K562 (cell line): ENCODE measurements at regions not wholly inside any gene's neighbourhood (a gene's known extent, or its start where the extent isn't known, plus 50 kb on each side); places are given as distances from the start of the nearest gene placed in this dataset.

Experiments
- ATAC-seq: fragments of 200-7000 bp; cut with Tn5 transposase; 3 replicates; pipeline ENCODE4 v1.9.1; 2020; ENCODE audit warnings: moderate library complexity
- BruUV-seq: library from RNA; stranded (reverse); fragments of 400-500 nt; replicated peaks from 2 replicates; lab custom pipeline; 2021; lab: Mats Ljungman, UMichigan
- CTCF ChIA-PET: fragments of 300-600 bp; formaldehyde crosslinking; extraction: SDS; loops from one replicate; lab custom pipeline; 2021; ENCODE audit warnings: low intra/inter-chr PET ratio; lab: Yijun Ruan, JAX
- POLR2A ChIA-PET: fragments of 300-600, 350-650 bp; sonication (Branson Sonifier 250); formaldehyde crosslinking; extraction: SDS; loops from one replicate; lab custom pipeline; 2021; ENCODE audit warnings: antibody characterized with exemption, inconsistent platforms; lab: Yijun Ruan, JAX
- DNase-seq, 4 experiments: peaks; one replicate each; pipeline versions ENCODE4 v3.0.0 to v3.0.0-alpha.2; 2011 to 2018; ENCODE audit warnings: low spot score in 3 of 4, mixed read lengths in 3 of 4; ENCODE audit errors: extremely low read depth in 1 of 4
- FAIRE-seq: peaks from 2 replicates; lab custom pipeline; 2011; peaks lifted over from hg19 to GRCh38; lab: Jason Lieb, UNC
- H2AFZ ChIP-seq: 2 replicates; pipeline ENCODE4 v1.6.0; 2011; ENCODE audit warnings: low read depth, low read length, control low read depth, inconsistent platforms
- H3K27ac ChIP-seq: fragments of 200-600 bp; 3 replicates; pipeline ENCODE4 v1.8.0; 2011; ENCODE audit warnings: low read depth, mild to moderate bottlenecking, control low read depth, inconsistent platforms, low read length, moderate library complexity, mixed read lengths; ENCODE audit errors: extremely low read depth
- H3K27me3 ChIP-seq, 2 experiments: fragments of 300-600 bp in 1 of 2; 2 replicates in 1 of 2; 3 replicates in 1 of 2; pipeline versions ENCODE4 v1.6.0 to v1.8.0; 2011; ENCODE audit warnings: inconsistent platforms in 2 of 2, low read length in 2 of 2, mild to moderate bottlenecking in 1 of 2, mixed read lengths in 1 of 2, moderate library complexity in 1 of 2; ENCODE audit not compliant: control insufficient read depth in 2 of 2, insufficient read depth in 2 of 2
- H3K36me3 ChIP-seq: fragments of 300-600 bp; 3 replicates; pipeline ENCODE4 v1.8.0; 2011; ENCODE audit warnings: mild to moderate bottlenecking, low read length, inconsistent platforms; ENCODE audit not compliant: control insufficient read depth, insufficient read depth
- H3K4me1 ChIP-seq, 2 experiments: fragments of 200-600 bp in 1 of 2; replicated peaks in 1 of 2; 2 replicates in 1 of 2; 3 replicates in 1 of 2; pipeline versions ENCODE4 v1.5.1 to v1.8.0; 2011; ENCODE audit warnings: inconsistent platforms in 2 of 2, low read length in 2 of 2, mild to moderate bottlenecking in 1 of 2, mixed read lengths in 1 of 2, moderate library complexity in 1 of 2; ENCODE audit not compliant: control insufficient read depth in 2 of 2, insufficient read depth in 2 of 2
- H3K4me2 ChIP-seq: 2 replicates; pipeline ENCODE4 v1.6.1; 2011; ENCODE audit warnings: low read length, control low read depth, inconsistent platforms, mixed read lengths; ENCODE audit not compliant: insufficient read depth
- H3K4me3 ChIP-seq: fragments of 200-600 bp; sonication (generic), shearing (Covaris generic); 2 replicates; pipeline ENCODE4 v1.5.1; 2016; ENCODE audit warnings: control low read depth, inconsistent platforms
- H3K79me2 ChIP-seq: fragments of 200-600 bp; 3 replicates; pipeline ENCODE4 v1.8.0; 2011; ENCODE audit warnings: low read length, inconsistent platforms; ENCODE audit not compliant: control insufficient read depth, insufficient read depth
- H3K9ac ChIP-seq, 2 experiments: 2 replicates each; pipeline versions ENCODE4 v1.6.0 to v1.6.1; 2011; ENCODE audit warnings: low read depth in 2 of 2, low read length in 2 of 2, control low read depth in 1 of 2, inconsistent platforms in 1 of 2, mild to moderate bottlenecking in 1 of 2, mixed read lengths in 1 of 2; ENCODE audit not compliant: insufficient read depth in 1 of 2
- H3K9me1 ChIP-seq: one replicate; pipeline ENCODE4 v1.6.0; 2011; ENCODE audit warnings: inconsistent platforms, mild to moderate bottlenecking, low read length, moderate library complexity; ENCODE audit not compliant: control insufficient read depth, insufficient read depth
- H3K9me3 ChIP-seq: replicated peaks from 2 replicates; pipeline ENCODE4 v1.5.1; 2011; ENCODE audit warnings: low read depth, low read length, inconsistent platforms; ENCODE audit not compliant: control insufficient read depth, insufficient read depth
- H4K20me1 ChIP-seq: replicated peaks from 2 replicates; pipeline ENCODE4 v1.6.1; 2011; ENCODE audit warnings: low read length, inconsistent platforms, mixed read lengths; ENCODE audit not compliant: control insufficient read depth, insufficient read depth
- CEBPB ChIP-seq: fragments of 450-650 bp; IDR thresholded peaks from 2 replicates; pipeline ENCODE4 v1.6.1; 2016; ENCODE audit warnings: missing genetic modification characterization, missing compliant biosample characterization
- CREBBP ChIP-seq: IDR thresholded peaks from one replicate; pipeline ENCODE4 v1.6.1; 2012; ENCODE audit warnings: low read depth, mild to moderate bottlenecking, control low read depth, inconsistent platforms, low read length
- ETV6 ChIP-seq, 3 experiments: fragments of 150-350 bp in 1 of 3; sonication (generic) in 1 of 3; formaldehyde crosslinking in 1 of 3; IDR thresholded peaks; 2 replicates each; pipeline versions ENCODE4 v1.6.1 to v1.8.0; 2014 to 2022; ENCODE audit warnings: borderline replicate concordance in 2 of 3, low read depth in 2 of 3, antibody characterized with exemption in 1 of 3, low read length in 1 of 3, mild to moderate bottlenecking in 1 of 3, missing genetic modification reagents in 1 of 3
- GTF2B ChIP-seq: IDR thresholded peaks from 2 replicates; pipeline ENCODE4 v1.6.1; 2011; ENCODE audit not compliant: insufficient read length; ENCODE audit errors: extremely low read depth
- HNRNPLL ChIP-seq: fragments of 200-400 bp; formaldehyde crosslinking; IDR thresholded peaks from 2 replicates; pipeline ENCODE4 v1.6.1; 2017; ENCODE audit warnings: low read length, low read depth, mild to moderate bottlenecking; ENCODE audit not compliant: poor library complexity, severe bottlenecking
- KAT2B ChIP-seq: IDR thresholded peaks from one replicate; pipeline ENCODE4 v1.6.1; 2012; ENCODE audit warnings: low read depth, mild to moderate bottlenecking, control low read depth, inconsistent platforms, low read length, moderate library complexity
- KDM5B ChIP-seq: fragments of 200-600 bp; sonication (generic); IDR thresholded peaks from 2 replicates; pipeline ENCODE4 v1.6.1; 2012; ENCODE audit warnings: low read depth, mild to moderate bottlenecking, moderate library complexity, low read length, control low read depth, inconsistent platforms; ENCODE audit not compliant: insufficient replicate concordance
- KHSRP ChIP-seq: fragments of 450-650 bp; IDR thresholded peaks from 2 replicates; pipeline ENCODE4 v1.6.1; 2017
- MAFK ChIP-seq: IDR thresholded peaks from 2 replicates; pipeline ENCODE4 v1.6.1; 2011; ENCODE audit warnings: low read length, improper control_type of control experiment
- NUFIP1 ChIP-seq: fragments of 450-650 bp; IDR thresholded peaks from 2 replicates; pipeline ENCODE4 v1.6.1; 2018; ENCODE audit not compliant: partially characterized antibody
- RCOR1 ChIP-seq, 2 experiments: IDR thresholded peaks; 2 replicates each; pipeline ENCODE4 v1.6.1; 2012; ENCODE audit warnings: low read depth in 2 of 2, low read length in 2 of 2, borderline replicate concordance in 1 of 2, improper control_type of control experiment in 1 of 2
- RFX1 ChIP-seq: fragments of 450-650 bp; IDR thresholded peaks from 2 replicates; pipeline ENCODE4 v1.6.1; 2016; ENCODE audit warnings: mild to moderate bottlenecking, moderate library complexity
- SMARCE1 ChIP-seq: fragments of 450-650 bp; IDR thresholded peaks from 2 replicates; pipeline ENCODE4 v1.7.1; 2016; ENCODE audit warnings: mild to moderate bottlenecking
- ZNF57 ChIP-seq: fragments of 450-650 bp; formaldehyde crosslinking; IDR thresholded peaks from 2 replicates; pipeline ENCODE4 v1.4.0; 2020; ENCODE audit warnings: mild to moderate bottlenecking, moderate library complexity
- WGBS: fragments of 100-300 bp; shearing (Covaris generic); methylation state at CpG from one replicate; pipeline ENCODE4 v1.1.6; 2016; ENCODE audit warnings: low coverage, mixed read lengths; ENCODE audit not compliant: insufficient coverage; ENCODE audit errors: missing lambda C conversion rate; 5-methylcytosine and 5-hydroxymethylcytosine counted together
- in situ Hi-C: fragments of 300-500 bp; cut with MboI; formaldehyde crosslinking; loops from 4 replicates; pipeline ENCODE4 v1.15.0; 2018; ENCODE audit warnings: inconsistent platforms, mixed read lengths
- intact Hi-C: fragments of 100-400 bp; cut with micrococcal nuclease; formaldehyde crosslinking; loops from 2 replicates; pipeline ENCODE4 v1.14.2; 2022
- TF ChIP-seq, protein P1 (sequence below): fragments of 250-450 bp; sonication (Bioruptor Pico); IDR thresholded peaks from 2 replicates; pipeline ENCODE4 v1.9.0; 2021; ENCODE audit warnings: mild to moderate bottlenecking, inconsistent platforms

DNA sequence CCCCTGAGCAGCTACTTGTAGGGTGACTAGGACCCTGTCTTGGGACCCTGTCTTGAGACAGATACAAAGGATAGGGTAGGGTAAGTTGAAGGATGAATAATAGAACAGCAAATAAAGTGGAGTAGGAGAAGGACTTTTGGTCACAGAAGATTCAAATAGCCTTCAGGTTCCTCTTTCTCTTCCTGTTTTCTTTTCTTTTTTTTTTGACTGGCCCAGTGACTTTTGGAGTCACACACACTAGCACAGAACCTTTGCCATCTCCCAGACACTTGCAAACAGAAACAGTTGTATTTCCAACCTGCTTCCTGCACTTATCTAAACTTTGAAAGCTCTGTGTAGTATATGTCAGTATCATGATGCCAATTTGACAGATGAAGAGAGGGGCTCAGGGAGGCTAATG, 108.2 kb downstream of the TDRD15 start:
- ATAC-seq = no peak
- Histone ChIP-seq H3K4me3 (no peak overlapping the region), H3K4me2 (no peak overlapping the region), H3K9me3 (no peaks in the 10 kb centered on the region), H2AFZ (peak overlapping the region; percentile 46), H4K20me1 (no peaks in the 10 kb centered on the region), H3K9me1 (no peaks in the 10 kb centered on the region), H3K9ac (no peak overlapping the region)
- intact Hi-C loops = no loop called here
- 0 out of 2 replicates have a peak, but pooled peaks have one; percentile 2 for TF ChIP-seq CEBPB (tag)
- TF ChIP-seq MAFK = no peak
- TF ChIP-seq, all 486 proteins: peak for 1
- ChIA-PET CTCF (no interaction called here), POLR2A (no interaction called here)
- H3K36me3 ChIP-seq = no peaks in the 10 kb centered on the region
- no TSS peak for BruUV-seq
- H3K79me2 ChIP-seq = no peaks in the 10 kb centered on the region
- in situ Hi-C loops = no loop called here
- no peak for FAIRE-seq
- H3K4me1 ChIP-seq = peaks cover 0 to 22% of the 10 kb centered on the region in 2 experiments; a peak in 3 of 5 replicates
- no peak overlapping the region for H3K27ac ChIP-seq
- DNase-seq = no peak
- no peaks in the 10 kb centered on the region for H3K27me3 ChIP-seq

DNA sequence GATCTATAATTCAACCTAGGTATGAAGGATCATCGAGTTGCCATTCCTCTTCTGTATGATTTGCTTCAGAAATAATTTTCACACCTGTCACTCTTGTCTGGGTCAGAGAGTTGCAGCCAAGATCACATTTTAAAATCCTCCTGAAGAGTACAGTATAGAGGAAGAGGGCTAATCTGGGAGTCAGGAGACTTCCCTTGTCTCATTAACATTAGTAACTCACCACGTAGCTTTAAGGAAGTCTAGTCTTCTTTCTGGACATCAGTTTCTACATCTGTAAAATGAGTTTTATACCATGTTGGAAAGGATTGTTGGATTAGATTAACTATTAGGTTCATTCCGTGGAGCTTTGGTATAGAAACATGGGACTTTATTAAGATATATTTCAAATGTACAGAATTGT, 109.4 kb downstream of the TDRD15 start:
- FAIRE-seq (no peak), ATAC-seq (no peak), DNase-seq (no peak)
- POLR2A ChIA-PET = interaction anchor here (0.7 kb wide), 1 partner anchor 8 kb away, joined by 3 read pairs; no protein-coding TSS in a partner anchor
- H3K4me3 ChIP-seq = no peak overlapping the region
- CTCF ChIA-PET = no interaction called here
- intact Hi-C loops = no loop called here
- H3K27ac ChIP-seq = no peak overlapping the region
- no peaks in the 10 kb centered on the region for H3K9me1 ChIP-seq
- WGBS = 10% methylated on average over 3 of the region's 3 CpGs
- H3K9me3 ChIP-seq = no peaks in the 10 kb centered on the region
- peaks cover 0 to 22% of the 10 kb centered on the region in 2 experiments; a peak in 3 of 5 replicates for H3K4me1 ChIP-seq
- H3K36me3 ChIP-seq = no peaks in the 10 kb centered on the region
- no peaks in the 10 kb centered on the region for H3K27me3 ChIP-seq
- H3K4me2 ChIP-seq = no peak overlapping the region
- H3K9ac ChIP-seq = no peak overlapping the region
- H2AFZ ChIP-seq = peak overlapping the region; percentile 25
- no peaks in the 10 kb centered on the region for H3K79me2 ChIP-seq
- BruUV-seq = no TSS peak
- in situ Hi-C loops = no loop called here
- no peaks in the 10 kb centered on the region for H4K20me1 ChIP-seq
- TF ChIP-seq, protein P1, sequence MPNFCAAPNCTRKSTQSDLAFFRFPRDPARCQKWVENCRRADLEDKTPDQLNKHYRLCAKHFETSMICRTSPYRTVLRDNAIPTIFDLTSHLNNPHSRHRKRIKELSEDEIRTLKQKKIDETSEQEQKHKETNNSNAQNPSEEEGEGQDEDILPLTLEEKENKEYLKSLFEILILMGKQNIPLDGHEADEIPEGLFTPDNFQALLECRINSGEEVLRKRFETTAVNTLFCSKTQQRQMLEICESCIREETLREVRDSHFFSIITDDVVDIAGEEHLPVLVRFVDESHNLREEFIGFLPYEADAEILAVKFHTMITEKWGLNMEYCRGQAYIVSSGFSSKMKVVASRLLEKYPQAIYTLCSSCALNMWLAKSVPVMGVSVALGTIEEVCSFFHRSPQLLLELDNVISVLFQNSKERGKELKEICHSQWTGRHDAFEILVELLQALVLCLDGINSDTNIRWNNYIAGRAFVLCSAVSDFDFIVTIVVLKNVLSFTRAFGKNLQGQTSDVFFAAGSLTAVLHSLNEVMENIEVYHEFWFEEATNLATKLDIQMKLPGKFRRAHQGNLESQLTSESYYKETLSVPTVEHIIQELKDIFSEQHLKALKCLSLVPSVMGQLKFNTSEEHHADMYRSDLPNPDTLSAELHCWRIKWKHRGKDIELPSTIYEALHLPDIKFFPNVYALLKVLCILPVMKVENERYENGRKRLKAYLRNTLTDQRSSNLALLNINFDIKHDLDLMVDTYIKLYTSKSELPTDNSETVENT = no peak
- TF ChIP-seq RFX1 (no peak), KAT2B (no peak), ZNF57 (CRISPR knock-in tag) (no peak), KDM5B (no peak), SMARCE1 (no peak), KHSRP (no peak), CREBBP (no peak), HNRNPLL (no peak), ETV6 (IDR thresholded peaks at IDR 0.05; ENCODE audit: borderline replicate concordance in 1 of 2, low read depth in 2 of 2, low read length in 1 of 2) (no peak), ETV6 (CRISPR knock-in tag; IDR thresholded peaks at IDR 0.05; ENCODE audit: borderline replicate concordance) (no peak), RCOR1 (IDR thresholded peaks at IDR 0.05; ENCODE audit: borderline replicate concordance in 1 of 2, low read depth in 2 of 2, low read length in 2 of 2) (no peak), GTF2B (no peak), NUFIP1 (no peak)
